OCI-LY7 (cell line): ENCODE measurements at regions not wholly inside any gene's neighbourhood (a gene's known extent, or its start where the extent isn't known, plus 50 kb on each side); places are given as distances from the start of the nearest gene placed in this dataset.

Experiments
- BruUV-seq: library from RNA; stranded (reverse); fragments of 400-500 nt; replicated peaks from 2 replicates; lab custom pipeline; 2021; lab: Mats Ljungman, UMichigan
- CTCF ChIA-PET: fragments of 300-600 bp; sonication (Branson Sonifier 250); formaldehyde crosslinking; loops from one replicate; lab custom pipeline; 2022; ENCODE audit warnings: antibody characterized with exemption; ENCODE audit not compliant: unreplicated experiment; lab: Charles Lee
- POLR2A ChIA-PET: fragments of 300-600 bp; sonication (Branson Sonifier 250); formaldehyde crosslinking; loops from one replicate; lab custom pipeline; 2022; ENCODE audit warnings: antibody characterized with exemption; lab: Charles Lee
- DNase-seq: peaks from one replicate; pipeline ENCODE4 v3.0.0-alpha.2; 2015; ENCODE audit warnings: low spot score
- H2AFZ ChIP-seq: fragments of 200-600 bp; sonication (generic), shearing (Covaris generic); 2 replicates; pipeline ENCODE4 v1.6.1; 2014; ENCODE audit warnings: mild to moderate bottlenecking, antibody characterized with exemption, low read length, moderate library complexity
- H3K27ac ChIP-seq: fragments of 200-600 bp; sonication (generic); 2 replicates; pipeline ENCODE4 v1.5.1; 2014; ENCODE audit warnings: mixed run types, low read depth, mild to moderate bottlenecking, moderate library complexity, low read length, inconsistent platforms; ENCODE audit not compliant: poor library complexity, severe bottlenecking
- H3K36me3 ChIP-seq: fragments of 200-600 bp; sonication (generic); 2 replicates; pipeline ENCODE4 v1.6.1; 2014; ENCODE audit warnings: mild to moderate bottlenecking, antibody characterized with exemption, low read length, moderate library complexity, mixed read lengths; ENCODE audit not compliant: insufficient read depth
- H3K4me1 ChIP-seq: fragments of 200-600 bp; sonication (generic); 2 replicates; pipeline ENCODE4 v1.5.1; 2014; ENCODE audit warnings: mild to moderate bottlenecking, low read length; ENCODE audit not compliant: insufficient read depth, poor library complexity, severe bottlenecking
- H3K4me2 ChIP-seq: fragments of 200-600 bp; sonication (generic); 2 replicates; pipeline ENCODE4 v1.6.1; 2014; ENCODE audit warnings: mild to moderate bottlenecking, low read length
- H3K4me3 ChIP-seq: fragments of 200-600 bp; sonication (generic); 2 replicates; pipeline ENCODE4 v1.5.1; 2014; ENCODE audit warnings: mild to moderate bottlenecking, low read depth, low read length; ENCODE audit not compliant: poor library complexity, severe bottlenecking
- H3K79me2 ChIP-seq: fragments of 200-600 bp; sonication (generic); 2 replicates; pipeline ENCODE4 v1.6.1; 2016; ENCODE audit warnings: low read depth, mild to moderate bottlenecking, low read length, moderate library complexity, mixed read lengths; ENCODE audit not compliant: insufficient read depth
- H3K9me2 ChIP-seq: fragments of 200-600 bp; sonication (generic); 2 replicates; pipeline ENCODE4 v1.6.1; 2016; ENCODE audit warnings: mild to moderate bottlenecking, low read length, mixed read lengths; ENCODE audit not compliant: insufficient read depth
- H3K9me3 ChIP-seq: fragments of 200-600 bp; sonication (generic); 2 replicates; pipeline ENCODE4 v1.6.1; 2014; ENCODE audit warnings: mild to moderate bottlenecking, mixed run types, low read length, mixed read lengths
- H4K20me1 ChIP-seq: fragments of 200-600 bp; sonication (generic); 2 replicates; pipeline ENCODE4 v1.6.1; 2014; ENCODE audit warnings: mild to moderate bottlenecking, antibody characterized with exemption, low read length, moderate library complexity, mixed read lengths; ENCODE audit not compliant: insufficient read depth
- CTCF ChIP-seq: fragments of 200-600 bp; sonication (generic); conservative IDR thresholded peaks from 2 replicates; pipeline ENCODE4 v1.5.1; 2014; ENCODE audit warnings: mild to moderate bottlenecking, antibody characterized with exemption, low read length, moderate library complexity, mixed read lengths
- EZH2phosphoT487 ChIP-seq: fragments of 200-600 bp; sonication (generic); IDR thresholded peaks from 2 replicates; pipeline ENCODE4 v1.6.1; 2018; ENCODE audit warnings: low read depth, borderline replicate concordance, mild to moderate bottlenecking, mixed run types, antibody characterized with exemption, low read length, moderate library complexity, mixed read lengths
- intact Hi-C: fragments of 100-400 bp; cut with micrococcal nuclease; formaldehyde crosslinking; loops from one replicate; pipeline ENCODE4 v1.10.0; 2022; ENCODE audit not compliant: unreplicated experiment

GRCh38 chr12:94731733-94732360 lies 81.5 kb upstream of the TMCC3 start:
- intact Hi-C loops: no loop called here
- H3K4me2 ChIP-seq: no peak overlapping the region
- ChIA-PET POLR2A (interaction anchor here (0.6 to 2.1 kb wide), 5 partner anchors 10 to 140 kb away, joined by 3 to 10 read pairs (median 3); no protein-coding TSS in a partner anchor), CTCF (interaction anchor here (0.6 kb wide), 1 partner anchor 89 kb away, joined by 4 read pairs; no protein-coding TSS in a partner anchor)
- H3K4me3 ChIP-seq: no peak overlapping the region
- BruUV-seq: no TSS peak
- H3K4me1 ChIP-seq: peaks cover 14% of the 10 kb centered on the region
- no peak for TF ChIP-seq CTCF
- no peak for TF ChIP-seq EZH2phosphoT487
- DNase-seq: no peak
- H3K9me3 ChIP-seq: no peaks in the 10 kb centered on the region
- no peaks in the 10 kb centered on the region for H3K9me2 ChIP-seq
- no peak overlapping the region for H3K27ac ChIP-seq
- H2AFZ ChIP-seq: no peak overlapping the region
- H3K79me2 ChIP-seq: no peaks in the 10 kb centered on the region
- H4K20me1 ChIP-seq: no peaks in the 10 kb centered on the region
- H3K36me3 ChIP-seq: no peaks in the 10 kb centered on the region

GRCh38 chr12:94730847-94731246 lies 80.5 kb upstream of the TMCC3 start:
- TF ChIP-seq EZH2phosphoT487 (no peak), CTCF (no peak)
- no peak overlapping the region for H3K4me2 ChIP-seq
- H3K79me2 ChIP-seq: no peaks in the 10 kb centered on the region
- no peaks in the 10 kb centered on the region for H3K9me2 ChIP-seq
- H3K9me3 ChIP-seq: no peaks in the 10 kb centered on the region
- H3K27ac ChIP-seq: no peak overlapping the region
- intact Hi-C loops: no loop called here
- no peaks in the 10 kb centered on the region for H3K36me3 ChIP-seq
- POLR2A ChIA-PET: interaction anchor here (0.9 to 2.1 kb wide), 5 partner anchors 9 to 141 kb away, joined by 3 to 10 read pairs (median 4); no protein-coding TSS in a partner anchor
- no peak overlapping the region for H3K4me3 ChIP-seq
- no peak overlapping the region for H2AFZ ChIP-seq
- CTCF ChIA-PET: no interaction called here
- H4K20me1 ChIP-seq: no peaks in the 10 kb centered on the region
- BruUV-seq: no TSS peak
- DNase-seq: no peak
- H3K4me1 ChIP-seq: peaks cover 10% of the 10 kb centered on the region

GRCh38 chr12:94726236-94726835 lies 76.0 kb upstream of the TMCC3 start:
- ChIA-PET CTCF (no interaction called here), POLR2A (interaction anchor here (0.6 kb wide), 1 partner anchor 757 kb away, joined by 4 read pairs; no protein-coding TSS in a partner anchor)
- TF ChIP-seq EZH2phosphoT487 (no peak), CTCF (no peak)
- intact Hi-C loops: no loop called here
- Histone ChIP-seq H4K20me1 (no peaks in the 10 kb centered on the region), H3K36me3 (no peaks in the 10 kb centered on the region), H3K9me3 (no peaks in the 10 kb centered on the region), H3K4me1 (peaks cover 46% of the 10 kb centered on the region), H3K9me2 (no peaks in the 10 kb centered on the region), H3K4me2 (no peak overlapping the region), H2AFZ (no peak overlapping the region), H3K27ac (no peak overlapping the region), H3K79me2 (no peaks in the 10 kb centered on the region), H3K4me3 (no peak overlapping the region)
- BruUV-seq: no TSS peak
- no peak for DNase-seq
